PC-3 (cell line): ENCODE measurements at regions not wholly inside any gene's neighbourhood (a gene's known extent, or its start where the extent isn't known, plus 50 kb on each side); places are given as distances from the start of the nearest gene placed in this dataset.

ENCODE experiments used
- ATAC-seq: fragments of 200-7000 bp; cut with Tn5 transposase; 2 replicates; pipeline ENCODE4 v1.9.1; 2020; ENCODE audit warnings: mild to moderate bottlenecking, moderate library complexity
- BruUV-seq: library from RNA; stranded (reverse); fragments of 400-500 nt; replicated peaks from 2 replicates; lab custom pipeline; 2021; lab: Mats Ljungman, UMichigan
- CTCF ChIA-PET: fragments of 300-600 bp; sonication (Branson Sonifier 250); formaldehyde crosslinking; loops from one replicate; lab custom pipeline; 2022; ENCODE audit warnings: antibody characterized with exemption; lab: Charles Lee
- POLR2A ChIA-PET: fragments of 300-600 bp; sonication (Branson Sonifier 250); formaldehyde crosslinking; loops from one replicate; lab custom pipeline; 2022; ENCODE audit warnings: antibody characterized with exemption; ENCODE audit not compliant: unreplicated experiment; lab: Charles Lee
- DNase-seq: peaks from one replicate; pipeline ENCODE4 v3.0.0-alpha.2; 2015
- H2AFZ ChIP-seq: fragments of 300-600 bp; sonication (generic); 2 replicates; pipeline ENCODE4 v1.6.0; 2016; ENCODE audit warnings: antibody characterized with exemption, low read length
- H3F3A ChIP-seq: fragments of 300-600 bp; sonication (generic); one replicate; pipeline ENCODE4 v1.6.0; 2017; ENCODE audit warnings: antibody characterized with exemption, low read length, control low read depth, mild to moderate bottlenecking; ENCODE audit not compliant: unreplicated experiment
- H3K27ac ChIP-seq: fragments of 300-600 bp; sonication (generic); 2 replicates; pipeline ENCODE4 v1.5.1; 2016; ENCODE audit warnings: mild to moderate bottlenecking, low read length
- H3K27me3 ChIP-seq: fragments of 300-600 bp; sonication (generic); 2 replicates; pipeline ENCODE4 v1.6.1; 2016; ENCODE audit warnings: low read length, mixed read lengths
- H3K36me3 ChIP-seq: fragments of 300-600 bp; sonication (generic); 2 replicates; pipeline ENCODE4 v1.6.1; 2016; ENCODE audit warnings: low read depth, mixed run types, low read length, mixed read lengths
- H3K4me1 ChIP-seq: fragments of 300-600 bp; sonication (generic); 2 replicates; pipeline ENCODE4 v1.5.1; 2016; ENCODE audit warnings: low read length; ENCODE audit not compliant: insufficient read depth
- H3K4me2 ChIP-seq: fragments of 300-600 bp; sonication (generic); 2 replicates; pipeline ENCODE4 v1.6.0; 2016; ENCODE audit warnings: low read length
- H3K4me3 ChIP-seq: fragments of 300-600 bp; sonication (generic); 2 replicates; pipeline ENCODE4 v1.5.1; 2016; ENCODE audit warnings: mild to moderate bottlenecking, low read length, mixed read lengths
- H3K79me2 ChIP-seq: fragments of 300-600 bp; sonication (generic); 2 replicates; pipeline ENCODE4 v1.6.1; 2017; ENCODE audit warnings: low read length, mixed read lengths
- H3K9ac ChIP-seq: fragments of 300-600 bp; sonication (generic); 2 replicates; pipeline ENCODE4 v1.6.0; 2016; ENCODE audit warnings: mild to moderate bottlenecking, low read length
- H3K9me2 ChIP-seq: fragments of 300-600 bp; sonication (generic); replicated peaks from 2 replicates; pipeline ENCODE4 v1.6.1; 2016; ENCODE audit warnings: mixed run types, low read length, mixed read lengths
- H3K9me3 ChIP-seq: fragments of 300-600 bp; sonication (generic); 2 replicates; pipeline ENCODE4 v1.6.1; 2016; ENCODE audit warnings: low read length, mixed read lengths
- H4K20me1 ChIP-seq: fragments of 300-600 bp; sonication (generic); 2 replicates; pipeline ENCODE4 v1.6.1; 2016; ENCODE audit warnings: low read length, mixed read lengths
- EZH2 ChIP-seq: fragments of 300-600 bp; sonication (generic); IDR thresholded peaks from one replicate; pipeline ENCODE4 v1.6.1; 2017; ENCODE audit warnings: antibody characterized with exemption, mild to moderate bottlenecking, low read length; ENCODE audit not compliant: unreplicated experiment
- EZH2phosphoT487 ChIP-seq: fragments of 300-600 bp; sonication (generic); IDR thresholded peaks from 2 replicates; pipeline ENCODE4 v1.6.1; 2018; ENCODE audit warnings: mild to moderate bottlenecking, antibody characterized with exemption, low read length, borderline replicate concordance
- intact Hi-C: fragments of 100-400 bp; cut with micrococcal nuclease; formaldehyde crosslinking; loops from 2 replicates; pipeline ENCODE4 v1.9.0; 2023
- TF ChIP-seq, protein P1 (sequence below): fragments of 300-600 bp; sonication (generic); conservative IDR thresholded peaks from 2 replicates; pipeline ENCODE4 v1.5.1; 2017; ENCODE audit warnings: antibody characterized with exemption, low read depth, mild to moderate bottlenecking, low read length

DNA sequence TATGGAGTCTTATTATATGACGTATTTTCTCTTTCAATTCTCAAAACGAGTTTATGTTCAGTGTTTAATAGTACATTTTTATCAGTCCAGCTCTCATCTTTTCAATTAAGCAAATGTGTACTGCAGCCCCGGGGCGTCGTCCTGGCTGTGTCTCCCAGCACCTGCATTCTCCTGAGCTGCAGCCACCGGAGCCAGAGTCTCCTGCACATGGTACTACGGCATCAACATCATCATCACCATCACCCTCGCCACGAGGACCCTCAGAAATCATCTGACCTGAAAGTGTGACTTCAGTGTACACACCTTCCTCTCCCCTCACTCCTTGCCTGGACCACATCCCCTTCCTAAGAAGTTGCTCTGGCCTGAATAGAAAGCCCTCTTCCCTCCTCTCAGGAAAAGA is 267.7 kb upstream of the ARID1B start:
- no TSS peak for BruUV-seq

DNA sequence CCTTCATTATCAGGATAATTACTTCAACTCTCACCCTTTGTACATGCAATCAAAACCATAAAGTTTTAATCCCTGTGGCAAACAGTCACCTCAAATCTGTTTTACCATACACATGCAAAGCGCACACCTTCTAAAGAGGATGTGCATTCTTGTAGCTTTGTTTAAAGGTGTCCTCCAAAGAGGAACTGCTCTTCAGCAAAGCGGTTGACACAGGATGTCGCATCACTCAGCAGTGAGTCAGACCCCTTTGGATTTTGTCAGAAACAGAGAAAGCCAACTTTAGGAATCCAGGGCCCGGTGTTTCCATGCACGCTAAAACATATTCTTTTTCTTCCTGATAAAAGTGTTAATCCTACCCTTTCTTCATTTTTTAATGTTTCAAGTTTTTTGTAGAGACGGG is 268.3 kb upstream of the ARID1B start:
- no TSS peak for BruUV-seq
- Histone ChIP-seq H3K27me3 (no peaks in the 10 kb centered on the region), H3K4me2 (0 out of 2 replicates have a peak overlapping the region, but pooled peaks have one; percentile 8), H3K36me3 (no peaks in the 10 kb centered on the region), H3F3A (no peaks in the 10 kb centered on the region), H3K4me1 (no peaks in the 10 kb centered on the region; the same call in 1 of the 2 replicates), H3K9me3 (no peaks in the 10 kb centered on the region), H3K9me2 (no peaks in the 10 kb centered on the region), H3K4me3 (no peak overlapping the region), H3K9ac (no peak overlapping the region), H4K20me1 (no peaks in the 10 kb centered on the region), H2AFZ (no peak overlapping the region), H3K79me2 (no peaks in the 10 kb centered on the region), H3K27ac (no peak overlapping the region)
- intact Hi-C loops = no loop called here
- ATAC-seq = peak; percentile 58; the same call in 1 of the 2 replicates
- peak; percentile 46 for DNase-seq
- POLR2A ChIA-PET = no interaction called here
- TF ChIP-seq EZH2 = no peak
- TF ChIP-seq, protein P1, sequence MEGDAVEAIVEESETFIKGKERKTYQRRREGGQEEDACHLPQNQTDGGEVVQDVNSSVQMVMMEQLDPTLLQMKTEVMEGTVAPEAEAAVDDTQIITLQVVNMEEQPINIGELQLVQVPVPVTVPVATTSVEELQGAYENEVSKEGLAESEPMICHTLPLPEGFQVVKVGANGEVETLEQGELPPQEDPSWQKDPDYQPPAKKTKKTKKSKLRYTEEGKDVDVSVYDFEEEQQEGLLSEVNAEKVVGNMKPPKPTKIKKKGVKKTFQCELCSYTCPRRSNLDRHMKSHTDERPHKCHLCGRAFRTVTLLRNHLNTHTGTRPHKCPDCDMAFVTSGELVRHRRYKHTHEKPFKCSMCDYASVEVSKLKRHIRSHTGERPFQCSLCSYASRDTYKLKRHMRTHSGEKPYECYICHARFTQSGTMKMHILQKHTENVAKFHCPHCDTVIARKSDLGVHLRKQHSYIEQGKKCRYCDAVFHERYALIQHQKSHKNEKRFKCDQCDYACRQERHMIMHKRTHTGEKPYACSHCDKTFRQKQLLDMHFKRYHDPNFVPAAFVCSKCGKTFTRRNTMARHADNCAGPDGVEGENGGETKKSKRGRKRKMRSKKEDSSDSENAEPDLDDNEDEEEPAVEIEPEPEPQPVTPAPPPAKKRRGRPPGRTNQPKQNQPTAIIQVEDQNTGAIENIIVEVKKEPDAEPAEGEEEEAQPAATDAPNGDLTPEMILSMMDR = no peak
- CTCF ChIA-PET = no interaction called here

More for the DNA sequence above, 267.7 kb upstream of the ARID1B start:
- ChIA-PET POLR2A (no interaction called here), CTCF (no interaction called here)
- DNase-seq (no peak), ATAC-seq (no peak)
- Histone ChIP-seq H3K9ac (no peak overlapping the region), H2AFZ (no peak overlapping the region), H3K9me2 (no peaks in the 10 kb centered on the region), H3K4me2 (no peak overlapping the region), H3F3A (no peaks in the 10 kb centered on the region), H3K9me3 (no peaks in the 10 kb centered on the region), H3K27me3 (no peaks in the 10 kb centered on the region), H3K79me2 (no peaks in the 10 kb centered on the region), H3K4me3 (no peak overlapping the region), H3K4me1 (no peaks in the 10 kb centered on the region; the same call in 1 of the 2 replicates), H3K27ac (no peak overlapping the region), H4K20me1 (no peaks in the 10 kb centered on the region), H3K36me3 (no peaks in the 10 kb centered on the region)
- intact Hi-C loops = no loop called here
- TF ChIP-seq EZH2 (no peak), EZH2phosphoT487 (no peak)
- TF ChIP-seq, protein P1 = no peak

DNA sequence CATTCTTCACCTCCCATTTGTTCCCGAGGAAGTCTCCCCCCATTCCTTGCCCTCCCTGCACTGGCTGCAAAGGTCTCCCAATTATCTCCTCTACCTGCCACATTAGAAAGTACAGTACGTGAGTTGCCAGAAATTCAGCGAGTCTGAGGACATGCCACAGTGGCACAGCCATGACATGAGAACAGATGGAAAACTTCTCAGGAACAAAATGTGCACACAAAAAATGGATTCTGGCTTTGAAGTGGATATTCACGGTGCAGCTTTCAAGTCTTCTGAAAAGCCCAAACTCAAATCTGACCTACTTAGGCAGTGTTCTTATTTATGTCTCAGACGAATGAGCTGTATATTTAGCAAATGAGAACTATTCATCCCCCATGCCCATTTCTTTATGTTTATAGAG is 269.1 kb upstream of the ARID1B start:
- no TSS peak for BruUV-seq
- Histone ChIP-seq H2AFZ (no peak overlapping the region), H3K4me2 (no peak overlapping the region), H3K9me2 (no peaks in the 10 kb centered on the region), H3K4me1 (no peaks in the 10 kb centered on the region; the same call in 1 of the 2 replicates), H3K9me3 (no peaks in the 10 kb centered on the region), H3F3A (no peaks in the 10 kb centered on the region), H3K27ac (no peak overlapping the region), H3K27me3 (no peaks in the 10 kb centered on the region), H3K9ac (no peak overlapping the region), H4K20me1 (no peaks in the 10 kb centered on the region), H3K79me2 (no peaks in the 10 kb centered on the region), H3K36me3 (no peaks in the 10 kb centered on the region), H3K4me3 (no peak overlapping the region)
- intact Hi-C loops = no loop called here
- no peak for TF ChIP-seq EZH2phosphoT487
- TF ChIP-seq, protein P1 = no peak
- no peak for TF ChIP-seq EZH2
- ChIA-PET POLR2A (no interaction called here), CTCF (no interaction called here)
- ATAC-seq (no peak), DNase-seq (no peak)
